Loucy (cell line): ENCODE measurements at regions not wholly inside any gene's neighbourhood (a gene's known extent, or its start where the extent isn't known, plus 50 kb on each side); places are given as distances from the start of the nearest gene placed in this dataset.

ENCODE experiments used
- H2AFZ ChIP-seq: fragments of 200-600 bp; sonication (generic); 2 replicates; pipeline ENCODE4 v1.6.0; 2016; ENCODE audit warnings: antibody characterized with exemption, mild to moderate bottlenecking, low read length, moderate library complexity
- H3F3A ChIP-seq: fragments of 200-600 bp; 2 replicates; pipeline ENCODE4 v1.6.0; 2016; ENCODE audit warnings: antibody characterized with exemption, low read depth, mild to moderate bottlenecking
- H3K27me3 ChIP-seq: fragments of 200-600 bp; sonication (generic); 2 replicates; pipeline ENCODE4 v1.6.1; 2014; ENCODE audit warnings: low read length, mild to moderate bottlenecking; ENCODE audit not compliant: insufficient read depth, poor library complexity, severe bottlenecking
- H3K36me3 ChIP-seq: fragments of 200-600 bp; sonication (generic); 2 replicates; pipeline ENCODE4 v1.6.1; 2016; ENCODE audit warnings: low read length; ENCODE audit not compliant: insufficient read depth
- H3K4me1 ChIP-seq: fragments of 200-600 bp; sonication (generic); 2 replicates; pipeline ENCODE4 v1.5.1; 2014; ENCODE audit warnings: low read length, mild to moderate bottlenecking; ENCODE audit not compliant: insufficient read depth, poor library complexity, severe bottlenecking
- H3K4me2 ChIP-seq: fragments of 200-600 bp; sonication (generic); 2 replicates; pipeline ENCODE4 v1.6.0; 2014; ENCODE audit warnings: antibody characterized with exemption, low read length, low read depth, mild to moderate bottlenecking; ENCODE audit not compliant: poor library complexity, severe bottlenecking
- H3K4me3 ChIP-seq: fragments of 200-600 bp; sonication (generic); 2 replicates; pipeline ENCODE4 v1.5.1; 2014; ENCODE audit warnings: low read length, mild to moderate bottlenecking, mixed read lengths; ENCODE audit not compliant: poor library complexity, severe bottlenecking
- H3K79me2 ChIP-seq: fragments of 200-600 bp; sonication (generic); 2 replicates; pipeline ENCODE4 v1.6.1; 2014; ENCODE audit warnings: low read length; ENCODE audit not compliant: insufficient read depth
- H3K9ac ChIP-seq: fragments of 200-600 bp; sonication (generic); 2 replicates; pipeline ENCODE4 v1.6.0; 2014; ENCODE audit warnings: mild to moderate bottlenecking, low read depth, low read length, moderate library complexity; ENCODE audit not compliant: poor library complexity, severe bottlenecking
- H3K9me2 ChIP-seq: fragments of 200-600 bp; sonication (generic); replicated peaks from 2 replicates; pipeline ENCODE4 v1.6.1; 2016; ENCODE audit warnings: low read depth, low read length, mixed read lengths
- H3K9me3 ChIP-seq: fragments of 200-600 bp; sonication (generic); 2 replicates; pipeline ENCODE4 v1.6.1; 2014; ENCODE audit warnings: mild to moderate bottlenecking, antibody characterized with exemption, low read length, low read depth; ENCODE audit not compliant: insufficient read depth
- H4K20me1 ChIP-seq: fragments of 200-600 bp; sonication (generic); 2 replicates; pipeline ENCODE4 v1.6.0; 2014; ENCODE audit warnings: antibody characterized with exemption, low read length, mild to moderate bottlenecking; ENCODE audit not compliant: insufficient read depth, poor library complexity, severe bottlenecking
- CTCF ChIP-seq: fragments of 200-600 bp; sonication (generic); conservative IDR thresholded peaks from 2 replicates; pipeline ENCODE4 v1.5.1; 2014; ENCODE audit warnings: mild to moderate bottlenecking, antibody characterized with exemption, low read length
- EZH2phosphoT487 ChIP-seq: fragments of 200-600 bp; IDR thresholded peaks from 2 replicates; pipeline ENCODE4 v1.6.1; 2018; ENCODE audit warnings: antibody characterized with exemption, mild to moderate bottlenecking, moderate library complexity, borderline replicate concordance

GRCh38 chr20:59459586-59459985 lies 144.8 kb upstream of the PHACTR3 start:
- H3K4me2 ChIP-seq = no peak overlapping the region
- no peaks in the 10 kb centered on the region for H3K79me2 ChIP-seq
- H2AFZ ChIP-seq = no peak overlapping the region
- H3K9ac ChIP-seq = no peak overlapping the region
- no peaks in the 10 kb centered on the region for H4K20me1 ChIP-seq
- H3K36me3 ChIP-seq = no peaks in the 10 kb centered on the region
- H3K27me3 ChIP-seq = no peaks in the 10 kb centered on the region
- no peaks in the 10 kb centered on the region for H3F3A ChIP-seq
- no peaks in the 10 kb centered on the region for H3K9me2 ChIP-seq
- H3K9me3 ChIP-seq = no peaks in the 10 kb centered on the region
- no peak overlapping the region for H3K4me3 ChIP-seq
- TF ChIP-seq CTCF = no peak
- TF ChIP-seq EZH2phosphoT487 = no peak
- H3K4me1 ChIP-seq = no peaks in the 10 kb centered on the region

GRCh38 chr20:59460352-59460751 lies 144.0 kb upstream of the PHACTR3 start:
- H3K4me3 ChIP-seq = no peak overlapping the region
- H2AFZ ChIP-seq = no peak overlapping the region
- no peak overlapping the region for H3K9ac ChIP-seq
- no peaks in the 10 kb centered on the region for H4K20me1 ChIP-seq
- TF ChIP-seq EZH2phosphoT487 (no peak), CTCF (no peak)
- H3K27me3 ChIP-seq = no peaks in the 10 kb centered on the region
- no peaks in the 10 kb centered on the region for H3K9me3 ChIP-seq
- no peaks in the 10 kb centered on the region for H3K4me1 ChIP-seq
- H3K9me2 ChIP-seq = no peaks in the 10 kb centered on the region
- no peak overlapping the region for H3K4me2 ChIP-seq
- H3K36me3 ChIP-seq = no peaks in the 10 kb centered on the region
- no peaks in the 10 kb centered on the region for H3K79me2 ChIP-seq
- no peaks in the 10 kb centered on the region for H3F3A ChIP-seq

- Histone ChIP-seq H3K4me3 (no peak overlapping the region), H3K4me2 (no peak overlapping the region)
- TF ChIP-seq EZH2phosphoT487 (no peak), CTCF (no peak)
These were observed 142.8 kb upstream of the PHACTR3 start for GRCh38 chr20:59461526-59461925.

More at GRCh38 chr20:59461526-59461925, 142.8 kb upstream of the PHACTR3 start:
- Histone ChIP-seq H3K9me2 (no peaks in the 10 kb centered on the region), H3K4me1 (no peaks in the 10 kb centered on the region), H3K79me2 (no peaks in the 10 kb centered on the region), H3K27me3 (no peaks in the 10 kb centered on the region), H3F3A (no peaks in the 10 kb centered on the region), H4K20me1 (no peaks in the 10 kb centered on the region), H3K9me3 (no peaks in the 10 kb centered on the region), H2AFZ (no peak overlapping the region), H3K9ac (no peak overlapping the region), H3K36me3 (no peaks in the 10 kb centered on the region)
